Astrocyte of the spinal cord (primary cell): ENCODE measurements at regions not wholly inside any gene's neighbourhood (a gene's known extent, or its start where the extent isn't known, plus 50 kb on each side); places are given as distances from the start of the nearest gene placed in this dataset.

Experiments
- DNase-seq: peaks from one replicate; pipeline ENCODE4 v3.0.0; 2011; ENCODE audit warnings: low read depth, low spot score
- H3K4me3 ChIP-seq: 2 replicates; pipeline ENCODE4 v1.5.1; 2011; ENCODE audit warnings: low read depth, mild to moderate bottlenecking, low read length, moderate library complexity
- in situ Hi-C: cut with HindIII; loops from 2 replicates; pipeline ENCODE4 v1.10.0; 2017; ENCODE audit warnings: low sequenced_read_pairs
- TF ChIP-seq, protein P1 (sequence below): IDR thresholded peaks from 2 replicates; pipeline ENCODE4 v1.5.1; 2012; ENCODE audit warnings: low read depth, mild to moderate bottlenecking, low read length, inconsistent platforms

DNA sequence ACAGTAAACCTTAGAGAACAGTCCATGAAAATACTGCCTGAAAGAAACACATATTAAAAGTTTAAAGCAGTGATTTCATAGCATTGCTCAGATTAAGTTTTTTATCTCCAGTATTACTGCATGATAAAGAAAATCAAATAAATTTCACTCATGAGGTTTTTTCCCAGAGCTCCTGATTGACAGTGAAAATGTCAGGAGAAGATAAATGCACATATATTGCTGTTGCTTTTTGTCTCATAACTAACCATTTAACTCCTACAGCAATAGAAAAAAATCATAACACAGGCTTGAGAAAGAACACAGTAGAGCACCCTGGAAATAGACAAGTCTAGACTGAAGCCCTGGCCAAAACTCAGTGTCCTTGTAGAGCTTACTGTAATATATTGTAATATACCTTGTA, 391.0 kb downstream of the TMX3 start:
- TF ChIP-seq, protein P1, sequence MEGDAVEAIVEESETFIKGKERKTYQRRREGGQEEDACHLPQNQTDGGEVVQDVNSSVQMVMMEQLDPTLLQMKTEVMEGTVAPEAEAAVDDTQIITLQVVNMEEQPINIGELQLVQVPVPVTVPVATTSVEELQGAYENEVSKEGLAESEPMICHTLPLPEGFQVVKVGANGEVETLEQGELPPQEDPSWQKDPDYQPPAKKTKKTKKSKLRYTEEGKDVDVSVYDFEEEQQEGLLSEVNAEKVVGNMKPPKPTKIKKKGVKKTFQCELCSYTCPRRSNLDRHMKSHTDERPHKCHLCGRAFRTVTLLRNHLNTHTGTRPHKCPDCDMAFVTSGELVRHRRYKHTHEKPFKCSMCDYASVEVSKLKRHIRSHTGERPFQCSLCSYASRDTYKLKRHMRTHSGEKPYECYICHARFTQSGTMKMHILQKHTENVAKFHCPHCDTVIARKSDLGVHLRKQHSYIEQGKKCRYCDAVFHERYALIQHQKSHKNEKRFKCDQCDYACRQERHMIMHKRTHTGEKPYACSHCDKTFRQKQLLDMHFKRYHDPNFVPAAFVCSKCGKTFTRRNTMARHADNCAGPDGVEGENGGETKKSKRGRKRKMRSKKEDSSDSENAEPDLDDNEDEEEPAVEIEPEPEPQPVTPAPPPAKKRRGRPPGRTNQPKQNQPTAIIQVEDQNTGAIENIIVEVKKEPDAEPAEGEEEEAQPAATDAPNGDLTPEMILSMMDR: no peak
- no peak for DNase-seq
- in situ Hi-C loops: no loop called here
- no peak overlapping the region for H3K4me3 ChIP-seq

DNA sequence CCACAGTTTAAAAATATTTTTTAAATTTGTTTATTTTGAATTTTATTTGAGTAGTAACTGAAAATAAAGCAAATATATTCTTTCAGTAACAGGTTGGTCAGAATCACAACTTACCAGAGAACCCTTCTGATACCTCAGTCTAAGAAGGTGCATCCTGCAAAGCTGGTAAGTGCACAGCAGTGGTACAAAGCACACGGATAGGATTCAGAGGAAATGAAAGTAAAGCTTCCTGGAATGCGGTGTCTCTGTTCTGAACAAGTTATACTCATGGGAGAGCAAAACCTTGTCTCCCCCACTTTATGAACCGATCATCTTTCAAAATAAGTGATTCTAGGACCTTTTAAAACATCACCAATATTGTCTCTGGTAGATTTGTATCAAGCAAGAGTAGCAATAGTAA, 398.3 kb downstream of the TMX3 start:
- in situ Hi-C loops: no loop called here
- TF ChIP-seq, protein P1: no peak
- H3K4me3 ChIP-seq: no peak overlapping the region
- DNase-seq: peak; percentile 40

DNA sequence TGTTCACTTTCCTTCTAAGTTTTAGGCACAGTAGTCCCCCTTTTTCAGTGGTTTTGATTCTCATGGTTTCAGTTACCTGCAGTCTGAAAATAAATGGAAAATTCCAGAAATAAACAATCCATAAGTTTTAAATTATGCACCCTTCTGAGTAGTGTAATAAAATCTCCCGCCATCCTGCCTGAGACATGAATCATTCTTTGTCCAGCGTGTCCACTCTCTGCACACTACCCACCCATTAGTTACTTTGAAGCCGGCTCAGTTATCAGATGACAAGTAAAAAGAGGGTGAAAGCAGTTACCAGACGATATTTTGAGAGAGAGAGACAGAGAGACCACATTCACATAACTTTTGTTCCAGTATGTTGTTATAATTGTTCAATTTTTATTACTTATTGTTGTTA, 400.5 kb downstream of the TMX3 start:
- TF ChIP-seq, protein P1: no peak
- DNase-seq: peak; percentile 20
- in situ Hi-C loops: no loop called here
- no peak overlapping the region for H3K4me3 ChIP-seq

DNA sequence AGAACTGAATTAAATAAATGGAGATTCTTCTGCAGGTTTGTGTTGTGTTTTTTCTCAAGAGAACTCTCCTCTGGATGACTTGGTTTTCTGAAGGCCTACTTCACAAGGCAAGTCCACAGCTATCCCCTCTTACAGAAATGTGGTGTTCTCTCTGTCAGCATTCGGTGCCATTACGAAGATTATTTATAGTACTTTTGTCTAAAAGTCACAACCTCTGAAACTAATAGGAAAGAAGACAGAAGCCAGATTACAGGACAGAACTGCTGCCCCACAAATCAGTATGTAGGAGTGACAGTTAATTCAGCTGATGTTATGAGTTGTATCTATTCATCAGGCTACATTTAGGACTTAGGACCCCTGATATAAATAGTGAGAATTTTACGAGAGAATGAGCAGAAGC, 413.5 kb downstream of the TMX3 start:
- no peak overlapping the region for H3K4me3 ChIP-seq
- no peak for DNase-seq
- in situ Hi-C loops: no loop called here
- TF ChIP-seq, protein P1: no peak

DNA sequence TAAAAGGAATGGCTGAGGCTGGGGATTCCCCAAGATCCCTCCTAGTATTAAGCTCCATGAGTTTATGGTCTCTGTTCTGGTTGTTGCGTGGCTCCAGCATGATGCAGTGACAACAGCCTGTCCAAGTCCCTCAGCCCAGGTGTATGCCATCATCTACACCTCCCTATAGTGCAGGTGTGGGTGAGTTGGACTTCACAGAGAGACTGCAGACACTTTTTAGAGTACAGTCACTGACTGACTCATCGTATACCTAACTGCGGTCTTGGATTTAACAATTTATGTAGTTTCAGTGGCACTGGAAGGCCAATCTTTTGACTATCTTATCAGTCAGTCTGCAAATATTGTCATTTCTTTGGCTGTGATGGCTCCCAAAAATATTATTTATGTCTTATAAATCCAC, 415.0 kb downstream of the TMX3 start:
- no peak overlapping the region for H3K4me3 ChIP-seq
- in situ Hi-C loops: no loop called here
- DNase-seq: no peak
- TF ChIP-seq, protein P1: no peak

DNA sequence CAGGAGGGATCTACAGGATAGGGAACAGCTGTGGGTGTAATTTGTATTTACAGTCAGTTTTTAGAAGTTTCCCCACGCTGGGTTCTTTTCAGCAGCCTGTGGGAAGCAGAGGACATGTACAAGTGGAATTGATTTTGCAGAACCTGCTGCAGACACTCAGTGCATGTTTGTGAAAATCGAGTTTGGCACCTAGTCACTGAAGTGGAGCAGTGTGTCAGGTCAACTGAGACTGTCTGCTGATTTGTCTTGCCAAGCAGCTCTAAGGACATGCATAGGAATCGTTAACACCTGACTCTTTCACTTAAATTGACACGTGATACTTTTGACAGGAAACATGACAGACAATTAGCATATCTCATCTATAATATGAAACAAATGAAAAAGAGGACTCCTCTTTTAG, 416.6 kb downstream of the TMX3 start:
- DNase-seq: no peak
- H3K4me3 ChIP-seq: no peak overlapping the region
- TF ChIP-seq, protein P1: no peak
- in situ Hi-C loops: no loop called here

DNA sequence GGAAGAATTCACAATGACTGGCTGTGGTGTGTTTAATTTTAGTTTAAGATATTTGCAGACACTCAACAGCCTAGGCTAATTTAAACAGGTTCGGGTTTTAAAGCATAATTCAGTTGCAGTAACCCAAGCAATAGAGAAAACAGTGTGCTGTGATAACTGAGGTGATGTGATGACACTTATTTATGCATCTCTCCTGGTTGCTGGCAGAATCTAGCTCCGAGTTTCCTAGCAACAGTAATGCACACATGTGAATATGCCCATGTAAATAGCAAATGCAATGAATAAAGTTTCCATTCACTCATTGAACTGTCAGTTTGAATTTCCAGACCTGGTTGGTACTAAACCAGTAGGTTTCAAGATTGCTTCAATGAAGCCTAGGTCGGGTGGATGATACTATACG, 426.5 kb downstream of the TMX3 start:
- in situ Hi-C loops: no loop called here
- H3K4me3 ChIP-seq: no peak overlapping the region
- TF ChIP-seq, protein P1: no peak
- DNase-seq: no peak
